IPS-15b (cell line): ENCODE measurements at regions not wholly inside any gene's neighbourhood (a gene's known extent, or its start where the extent isn't known, plus 50 kb on each side); places are given as distances from the start of the nearest gene placed in this dataset.

ENCODE experiments used
- H3K27me3 ChIP-seq: one replicate; pipeline ENCODE4 v1.6.1; 2013; ENCODE audit warnings: low read length; ENCODE audit not compliant: control insufficient read depth, insufficient read depth
- H3K36me3 ChIP-seq: one replicate; pipeline ENCODE4 v1.6.1; 2013; ENCODE audit warnings: low read length; ENCODE audit not compliant: control insufficient read depth, insufficient read depth
- H3K4me1 ChIP-seq: one replicate; pipeline ENCODE4 v1.6.1; 2013; ENCODE audit warnings: mild to moderate bottlenecking, low read length; ENCODE audit not compliant: control insufficient read depth, insufficient read depth
- H3K4me3 ChIP-seq: one replicate; pipeline ENCODE4 v1.5.1; 2013; ENCODE audit warnings: low read depth, low read length
- H3K9ac ChIP-seq: one replicate; pipeline ENCODE4 v1.6.1; 2013; ENCODE audit warnings: low read depth, mild to moderate bottlenecking, low read length
- H3K9me3 ChIP-seq: one replicate; pipeline ENCODE4 v1.6.1; 2013; ENCODE audit warnings: mild to moderate bottlenecking, low read length; ENCODE audit not compliant: control insufficient read depth, insufficient read depth

DNA sequence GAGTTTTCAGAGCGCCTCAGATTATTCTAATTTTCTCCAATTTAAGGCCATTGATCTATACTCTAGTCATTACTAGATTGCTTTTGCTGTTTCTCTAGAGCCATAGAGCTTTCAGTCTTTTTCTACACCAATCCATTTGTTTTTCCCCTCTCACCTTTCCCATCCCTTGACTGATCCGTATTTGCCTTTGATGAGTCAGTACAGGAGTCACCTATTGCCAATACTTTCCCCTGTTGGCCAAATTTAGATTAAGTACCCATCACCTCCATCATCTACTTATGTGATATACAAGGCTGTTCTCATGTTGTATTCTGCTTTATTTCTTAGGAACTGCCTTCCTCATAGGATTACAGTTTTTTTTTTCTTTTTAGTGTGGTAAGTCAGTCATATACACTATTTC, 463.2 kb downstream of the KLF12 start:
- Histone ChIP-seq H3K36me3 (no peaks in the 10 kb centered on the region), H3K4me1 (no peaks in the 10 kb centered on the region), H3K4me3 (no peak overlapping the region), H3K27me3 (no peaks in the 10 kb centered on the region), H3K9me3 (no peaks in the 10 kb centered on the region), H3K9ac (no peak overlapping the region)

DNA sequence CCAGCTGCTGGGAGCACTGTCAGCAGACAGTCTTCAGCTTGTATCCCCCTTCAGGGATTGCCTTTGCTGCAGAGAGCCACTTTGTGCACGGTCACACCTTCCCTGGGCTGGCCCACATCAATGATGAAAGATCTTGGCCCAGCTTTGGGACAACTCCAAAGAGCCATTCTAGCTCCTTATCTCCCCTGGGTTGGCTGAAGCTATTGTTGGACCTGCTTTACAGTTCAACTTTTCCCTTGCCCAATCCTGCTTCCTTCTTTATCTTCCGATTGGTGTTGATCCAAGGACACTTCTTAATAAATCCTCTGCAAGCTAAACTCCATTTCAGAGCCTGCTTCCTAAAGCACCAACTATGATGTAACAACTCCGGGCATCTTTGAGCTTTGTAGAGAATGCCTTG, 466.4 kb downstream of the KLF12 start:
- Histone ChIP-seq H3K4me3 (no peak overlapping the region), H3K9me3 (no peaks in the 10 kb centered on the region), H3K36me3 (no peaks in the 10 kb centered on the region), H3K4me1 (no peaks in the 10 kb centered on the region), H3K27me3 (no peaks in the 10 kb centered on the region), H3K9ac (no peak overlapping the region)

DNA sequence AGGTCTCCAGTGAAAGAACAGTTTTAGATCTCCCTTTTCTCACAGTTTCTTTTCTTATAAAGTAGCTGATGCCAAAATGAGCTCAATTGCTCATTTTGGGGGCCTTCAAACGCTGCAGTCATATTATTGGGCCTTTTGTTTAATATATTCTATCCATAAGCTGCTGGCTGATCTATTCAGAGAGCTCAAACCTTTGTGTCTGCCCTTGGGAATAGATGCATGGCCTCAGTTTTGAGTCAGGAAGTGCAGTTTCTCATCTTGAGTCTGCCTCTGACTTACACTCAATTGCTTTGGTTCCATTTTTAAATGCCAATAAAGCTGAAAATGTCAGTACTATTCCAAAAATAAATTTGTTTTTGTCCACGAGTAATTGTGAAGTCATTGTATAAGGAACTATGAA, 468.9 kb downstream of the KLF12 start:
- Histone ChIP-seq H3K9me3 (no peaks in the 10 kb centered on the region), H3K4me1 (no peaks in the 10 kb centered on the region), H3K4me3 (no peak overlapping the region), H3K36me3 (no peaks in the 10 kb centered on the region), H3K27me3 (no peaks in the 10 kb centered on the region), H3K9ac (no peak overlapping the region)

DNA sequence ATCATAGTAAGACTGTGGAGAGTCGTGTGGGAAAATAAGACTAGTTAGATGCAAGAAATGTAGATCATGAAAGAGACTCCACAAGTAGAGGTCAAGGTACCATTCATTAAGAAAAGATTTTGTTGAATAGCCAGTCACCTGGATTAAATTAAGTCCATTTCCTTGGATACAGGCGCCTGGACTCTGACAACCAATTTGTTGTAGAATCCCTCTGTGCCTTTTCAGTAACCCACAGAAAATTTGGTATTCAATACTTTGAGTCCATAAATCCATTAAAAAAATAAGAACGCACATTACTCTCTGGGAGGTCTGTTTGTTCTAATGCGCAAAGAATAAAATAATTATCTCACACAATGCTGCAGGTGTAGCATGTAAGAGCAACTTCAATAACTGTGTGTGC, 469.4 kb downstream of the KLF12 start:
- Histone ChIP-seq H3K27me3 (no peaks in the 10 kb centered on the region), H3K9ac (no peak overlapping the region), H3K4me1 (no peaks in the 10 kb centered on the region), H3K4me3 (no peak overlapping the region), H3K9me3 (no peaks in the 10 kb centered on the region), H3K36me3 (no peaks in the 10 kb centered on the region)

DNA sequence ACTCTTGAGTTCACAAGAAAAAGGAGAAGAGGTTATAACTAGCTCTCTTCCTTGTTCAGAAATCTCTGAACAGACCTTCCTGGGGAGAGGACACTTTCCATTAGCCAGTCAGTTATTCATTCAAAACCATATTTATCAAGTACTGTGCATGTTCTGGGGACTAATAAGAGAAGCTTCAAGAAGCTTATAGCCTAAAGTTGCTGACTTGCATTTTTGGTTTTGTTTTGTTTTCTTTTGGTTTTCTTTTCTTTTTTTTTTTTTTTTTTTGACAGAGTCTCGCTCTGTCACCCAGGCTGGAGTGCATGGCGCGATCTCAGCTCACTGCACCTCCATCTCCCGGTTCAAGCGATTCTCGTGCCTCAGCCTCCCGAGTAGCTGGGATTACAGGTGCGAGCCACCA, 471.4 kb downstream of the KLF12 start:
- no peak overlapping the region for H3K4me3 ChIP-seq
- no peaks in the 10 kb centered on the region for H3K36me3 ChIP-seq
- no peak overlapping the region for H3K9ac ChIP-seq
- no peaks in the 10 kb centered on the region for H3K4me1 ChIP-seq
- H3K9me3 ChIP-seq = no peaks in the 10 kb centered on the region
- no peaks in the 10 kb centered on the region for H3K27me3 ChIP-seq

DNA sequence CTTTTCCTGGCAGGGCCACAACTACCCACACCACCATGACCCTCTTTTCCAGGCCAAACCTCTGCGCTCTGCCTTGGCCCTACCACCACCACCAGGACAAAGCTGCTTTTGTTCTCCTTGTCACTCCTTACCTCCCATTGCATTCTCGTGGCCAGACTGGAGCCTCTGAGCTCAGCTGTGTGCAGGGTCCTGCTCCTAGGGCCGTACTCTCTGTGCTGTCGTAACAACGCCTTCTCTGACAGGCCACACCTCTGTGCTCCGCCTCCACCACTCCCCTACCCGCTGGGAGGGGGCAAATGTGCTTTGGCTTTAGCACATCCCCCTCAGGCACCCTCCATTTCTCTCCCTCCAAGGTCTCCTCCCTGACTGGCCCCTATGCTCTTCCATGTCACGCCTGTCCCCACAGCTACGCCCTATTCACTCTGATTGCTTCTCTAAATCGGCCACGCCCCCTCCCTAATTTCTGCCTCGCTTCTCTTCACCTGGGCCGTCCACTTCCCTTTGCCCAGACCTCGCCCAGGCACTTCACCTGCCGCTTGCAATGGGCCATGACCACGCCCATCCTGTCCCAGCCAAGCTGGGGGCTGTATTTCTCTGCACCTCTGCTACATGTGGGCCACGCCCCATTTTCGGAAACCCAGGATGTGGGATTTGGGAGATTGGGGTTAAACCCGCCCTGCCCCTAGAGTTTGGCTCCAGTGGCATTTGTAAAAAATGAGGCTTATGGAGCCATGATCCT, 472.3 kb downstream of the KLF12 start:
- H3K4me1 ChIP-seq = no peaks in the 10 kb centered on the region
- no peak overlapping the region for H3K4me3 ChIP-seq
- H3K27me3 ChIP-seq = no peaks in the 10 kb centered on the region
- H3K36me3 ChIP-seq = no peaks in the 10 kb centered on the region
- H3K9me3 ChIP-seq = no peaks in the 10 kb centered on the region
- no peak overlapping the region for H3K9ac ChIP-seq

DNA sequence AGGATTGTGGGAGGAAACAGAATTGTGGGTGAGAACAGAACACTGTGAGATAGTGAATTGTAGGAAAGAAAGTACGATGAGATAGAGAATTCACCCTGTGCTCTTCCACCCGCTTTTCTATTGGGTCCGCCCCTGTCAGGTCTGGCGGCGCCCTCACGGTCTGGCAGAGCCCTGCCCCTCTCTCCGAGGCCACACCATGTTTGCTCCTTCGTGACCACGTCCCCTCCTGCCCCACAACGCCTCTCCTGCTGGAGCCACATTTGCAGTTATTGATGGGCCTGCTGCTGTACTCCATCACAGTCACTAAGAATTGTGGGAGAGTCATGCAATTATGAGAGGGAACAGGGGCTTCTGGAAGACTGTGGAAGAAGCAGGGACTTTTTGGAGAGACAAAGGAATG, 473.1 kb downstream of the KLF12 start:
- Histone ChIP-seq H3K36me3 (no peaks in the 10 kb centered on the region), H3K9me3 (no peaks in the 10 kb centered on the region), H3K9ac (no peak overlapping the region), H3K27me3 (no peaks in the 10 kb centered on the region), H3K4me3 (no peak overlapping the region), H3K4me1 (no peaks in the 10 kb centered on the region)

DNA sequence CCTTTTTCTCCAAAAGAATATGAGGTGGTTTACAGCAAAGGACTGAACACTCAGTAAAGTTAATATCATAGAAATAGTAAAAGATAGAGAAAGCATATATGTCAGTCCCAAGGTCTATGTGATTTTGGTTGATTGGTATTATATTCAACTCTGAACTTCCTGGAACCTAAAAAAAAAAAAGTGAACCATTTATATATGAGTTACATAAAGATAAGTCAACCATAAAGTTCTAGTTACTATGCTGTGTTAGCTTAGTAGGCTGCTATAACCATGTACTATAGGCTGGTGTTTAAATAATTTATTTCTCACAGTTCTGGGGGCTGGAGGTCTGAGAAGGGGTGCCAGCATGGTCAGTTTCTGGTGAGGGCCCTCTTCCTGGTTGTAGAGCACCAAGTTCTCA, 475.6 kb downstream of the KLF12 start:
- Histone ChIP-seq H3K27me3 (no peaks in the 10 kb centered on the region), H3K4me3 (no peak overlapping the region), H3K36me3 (no peaks in the 10 kb centered on the region), H3K4me1 (no peaks in the 10 kb centered on the region), H3K9me3 (no peaks in the 10 kb centered on the region), H3K9ac (no peak overlapping the region)

DNA sequence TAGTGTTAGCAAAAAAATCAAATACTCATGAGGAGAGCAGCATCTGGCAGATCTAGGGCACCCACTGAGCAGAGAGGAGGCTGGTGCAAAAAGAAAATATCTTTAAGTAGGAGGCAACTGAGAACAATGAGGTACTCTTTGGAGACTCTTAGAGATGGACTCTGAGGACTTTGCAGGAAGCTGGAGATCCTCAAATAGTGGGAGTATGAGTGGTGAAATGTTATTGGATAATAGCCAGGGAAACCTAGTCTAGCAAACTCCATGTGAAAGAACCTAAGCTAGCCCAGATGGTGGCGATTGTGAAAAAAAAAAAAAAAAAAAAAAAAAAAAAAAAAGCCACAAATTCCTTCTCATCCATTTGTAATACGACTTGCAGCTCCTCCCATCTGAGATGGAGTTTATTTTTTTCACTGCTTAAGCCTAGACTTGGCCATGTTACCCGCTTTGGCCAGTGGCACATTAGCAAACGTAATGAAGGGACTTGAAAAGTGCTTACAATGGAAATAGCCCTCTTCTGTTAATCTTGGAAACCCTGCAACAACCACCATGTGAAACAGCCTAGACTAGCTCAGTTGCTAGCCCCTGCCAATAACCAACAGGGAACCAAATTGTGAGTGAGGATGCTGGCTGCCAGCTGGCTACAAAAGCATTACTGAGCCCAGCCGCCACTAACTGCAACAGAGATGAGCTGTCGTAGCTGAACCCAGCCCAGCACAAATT, 476.2 kb downstream of the KLF12 start:
- H3K27me3 ChIP-seq = no peaks in the 10 kb centered on the region
- H3K4me3 ChIP-seq = no peak overlapping the region
- H3K9me3 ChIP-seq = no peaks in the 10 kb centered on the region
- no peaks in the 10 kb centered on the region for H3K4me1 ChIP-seq
- no peak overlapping the region for H3K9ac ChIP-seq
- no peaks in the 10 kb centered on the region for H3K36me3 ChIP-seq

DNA sequence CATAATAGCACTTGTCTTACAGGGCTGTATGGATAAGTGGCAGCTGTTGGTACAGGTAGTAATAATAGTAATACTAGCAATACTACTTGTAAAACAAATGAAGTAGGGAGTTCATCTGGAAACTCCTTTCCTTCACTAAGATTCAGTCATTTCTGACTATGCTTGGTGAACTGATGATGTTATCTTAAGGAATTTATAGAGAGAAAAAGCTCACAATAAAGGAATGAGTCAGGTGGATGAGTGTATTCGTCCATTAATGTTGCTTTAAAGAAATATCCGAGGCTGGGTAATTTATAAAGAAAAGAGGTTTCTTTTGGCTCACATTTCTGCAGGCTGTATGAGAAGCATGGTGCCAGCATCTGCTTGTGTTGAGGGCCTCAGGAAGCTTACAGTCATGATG, 477.3 kb downstream of the KLF12 start:
- no peaks in the 10 kb centered on the region for H3K4me1 ChIP-seq
- H3K27me3 ChIP-seq = no peaks in the 10 kb centered on the region
- H3K4me3 ChIP-seq = no peak overlapping the region
- H3K9ac ChIP-seq = no peak overlapping the region
- H3K9me3 ChIP-seq = no peaks in the 10 kb centered on the region
- H3K36me3 ChIP-seq = no peaks in the 10 kb centered on the region

DNA sequence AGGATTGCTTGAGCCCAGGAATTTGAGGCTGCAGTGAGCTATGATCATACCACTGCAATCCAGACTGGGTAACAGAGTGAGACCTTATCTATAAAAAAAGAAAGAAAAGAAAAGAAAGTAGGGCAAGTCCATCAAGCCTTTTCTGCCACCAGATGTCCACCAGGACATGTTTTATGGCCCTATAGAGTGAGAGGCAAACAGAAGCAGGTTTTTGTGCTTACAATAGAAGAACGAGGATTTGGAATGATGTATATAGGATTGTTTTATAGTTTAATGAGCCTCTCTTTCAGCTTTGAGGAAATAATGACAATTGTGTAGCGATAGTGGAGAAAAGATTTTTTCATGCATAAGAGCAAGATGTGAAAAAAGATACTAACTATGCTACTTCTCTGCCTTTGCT, 480.5 kb downstream of the KLF12 start:
- Histone ChIP-seq H3K4me3 (no peak overlapping the region), H3K4me1 (no peaks in the 10 kb centered on the region)

DNA sequence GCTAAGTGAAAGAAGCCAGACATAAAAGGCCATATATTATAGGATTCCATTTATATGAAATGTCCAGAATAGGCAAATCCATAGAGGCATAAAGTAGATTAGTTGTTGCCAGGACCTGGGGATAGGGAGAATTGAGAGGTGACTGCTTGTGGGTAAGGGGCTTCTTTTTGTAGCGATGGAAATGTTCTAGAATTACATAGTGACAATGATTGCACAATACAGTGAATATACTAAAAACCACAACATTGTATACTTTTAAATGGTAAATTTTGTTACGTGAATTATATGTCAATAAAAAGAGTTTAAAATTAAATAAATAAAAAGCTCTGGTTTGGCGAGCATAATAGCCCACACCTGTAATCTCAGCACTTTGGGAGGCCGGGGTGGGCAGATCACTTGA, 486.8 kb downstream of the KLF12 start:
- Histone ChIP-seq H3K4me3 (no peak overlapping the region), H3K27me3 (no peaks in the 10 kb centered on the region), H3K9ac (no peak overlapping the region), H3K36me3 (no peaks in the 10 kb centered on the region), H3K9me3 (no peaks in the 10 kb centered on the region), H3K4me1 (no peaks in the 10 kb centered on the region)

More for the DNA sequence above, 480.5 kb downstream of the KLF12 start:
- Histone ChIP-seq H3K27me3 (no peaks in the 10 kb centered on the region), H3K36me3 (no peaks in the 10 kb centered on the region), H3K9ac (no peak overlapping the region), H3K9me3 (no peaks in the 10 kb centered on the region)
